ENCODE measurements at regions not wholly inside any gene's neighbourhood (a gene's known extent, or its start where the extent isn't known, plus 50 kb on each side); places are given as distances from the start of the nearest gene placed in this dataset.
A peak's percentile ranks its signal among the peaks of the same experiment; 100 is the strongest.
"Not testable (repeated sequence)": the region's sequence is repeated elsewhere in the genome, so short reads cannot be mapped to it uniquely, and the experiment has no call there.

DNA sequence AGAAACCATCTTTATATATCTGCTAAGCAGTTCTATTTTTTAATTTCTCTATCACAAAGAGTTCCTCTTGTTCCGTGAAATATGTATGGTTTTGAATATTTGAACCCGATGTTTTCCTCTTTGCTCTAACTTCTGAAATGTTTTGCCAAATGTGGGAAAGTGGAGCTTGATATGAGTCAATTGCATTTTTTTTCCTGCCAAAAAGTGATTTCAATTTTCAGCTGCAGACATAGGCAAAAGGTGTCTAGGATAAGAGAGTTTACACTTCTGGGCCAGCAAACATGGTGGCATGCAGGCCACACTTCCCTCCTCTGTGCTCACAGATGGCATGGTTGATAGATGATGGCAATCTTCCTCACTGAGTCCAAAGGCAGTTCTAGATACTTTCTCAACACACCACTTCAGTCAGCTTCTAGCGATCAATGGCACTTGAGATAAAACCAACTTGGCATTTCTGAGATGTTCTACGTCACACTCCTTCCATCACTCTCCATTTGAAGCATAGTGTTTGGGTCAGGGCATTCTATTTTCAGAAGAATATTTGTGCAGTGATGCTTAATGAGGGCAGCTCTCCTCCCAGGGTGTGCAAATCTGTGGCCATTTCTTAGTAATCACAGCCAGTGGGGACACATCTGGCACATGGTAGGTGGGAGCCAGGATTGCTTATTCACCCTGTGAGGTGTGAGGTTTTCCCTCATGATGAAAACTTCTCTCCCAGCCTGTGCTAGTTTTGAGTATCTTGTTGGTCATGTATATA is 54.4 kb upstream of the SCAF4 start:
- H3K27ac Mint-ChIP-seq = peak overlapping the region in 5 of 6 donors; percentile 22 to 90 (median 31)
- peak overlapping the region in 2 of 8 donors; percentile 60 to 63 for H3K4me3 Mint-ChIP-seq
- DNase-seq (no peak), ATAC-seq (ENCODE audit: low read depth in 2 of 2) (no peak)
- H3K9me3 Mint-ChIP-seq = peaks cover 0 to 9% (median 4%) of the 10 kb centered on the region in 7 donors
- H3K36me3 Mint-ChIP-seq = no peaks in the 10 kb centered on the region
- peaks cover 31 to 37% (median 32%) of the 10 kb centered on the region in 3 donors for H3K4me1 Mint-ChIP-seq
- H3K27me3 Mint-ChIP-seq = peaks cover 0 to 8% (median 4%) of the 10 kb centered on the region in 3 donors

DNA sequence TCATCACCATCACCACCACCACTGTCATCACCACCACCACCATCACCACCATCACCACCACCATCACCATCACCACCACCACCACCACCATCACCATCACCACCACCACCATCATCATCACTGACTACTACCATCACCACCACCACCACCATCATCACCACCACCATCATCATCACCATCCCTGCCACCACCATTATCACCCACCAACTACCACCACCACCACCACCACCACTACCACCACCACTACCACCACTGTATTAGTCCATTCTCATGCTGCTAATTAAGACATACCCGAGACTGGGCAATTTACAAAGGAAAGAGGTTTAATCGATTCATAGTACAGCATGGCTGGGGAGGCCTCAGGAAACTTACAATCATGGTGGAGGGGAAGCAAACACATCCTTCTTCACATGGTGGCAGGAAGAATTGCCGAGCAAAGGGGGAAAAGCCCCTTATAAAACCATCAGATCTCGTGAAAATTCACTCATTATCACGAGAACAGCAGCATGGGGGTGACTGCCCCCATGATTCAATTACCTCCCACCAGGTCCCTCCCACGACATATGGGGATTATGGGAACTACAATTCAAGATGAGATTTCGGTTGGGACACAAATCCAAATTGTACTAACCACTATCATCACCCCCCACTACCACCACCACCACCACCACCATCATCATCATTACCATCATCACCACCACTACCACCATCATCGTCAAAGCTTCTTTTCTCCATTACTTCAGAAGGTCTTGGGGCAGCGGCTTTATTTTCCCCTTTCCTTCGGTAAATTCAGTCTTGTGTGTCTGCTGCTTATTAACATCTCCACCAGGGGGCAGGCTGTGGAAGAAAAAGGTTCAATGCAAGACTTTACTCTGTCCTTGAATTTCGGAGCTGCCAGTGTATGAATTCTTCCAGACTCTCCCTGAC is 53.6 kb upstream of the SCAF4 start:
- peak; percentile 42 for DNase-seq
- not testable (repeated sequence) for H3K9me3 Mint-ChIP-seq

DNA sequence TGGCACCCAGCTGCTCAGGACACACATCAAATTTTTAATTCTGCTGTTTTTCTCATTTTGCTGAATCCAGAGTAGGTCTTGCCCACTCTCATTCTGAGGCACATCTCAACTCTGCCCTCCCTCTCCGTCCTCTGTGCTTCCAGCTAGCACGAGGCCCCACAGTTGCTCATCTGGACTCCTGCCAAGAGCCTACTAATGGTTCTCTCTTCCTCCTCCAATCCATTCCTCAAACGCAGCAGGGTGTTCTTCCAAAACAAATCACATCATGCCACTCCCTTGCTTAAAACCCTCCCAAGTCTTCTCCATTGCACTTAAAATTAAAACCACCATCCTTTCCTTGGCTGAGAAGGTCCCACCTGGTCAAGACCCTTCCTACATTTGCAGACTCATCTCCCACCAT is 49.8 kb upstream of the SCAF4 start:
- peaks cover 20 to 27% (median 21%) of the 10 kb centered on the region in 3 donors for H3K4me1 Mint-ChIP-seq
- H3K9me3 Mint-ChIP-seq = peaks cover 0 to 9% (median 0%) of the 10 kb centered on the region in 7 donors
- no peak for DNase-seq
- no peak for ATAC-seq (ENCODE audit: low read depth in 2 of 2)
- H3K27ac Mint-ChIP-seq = no peak overlapping the region
- no peaks in the 10 kb centered on the region for H3K36me3 Mint-ChIP-seq
- H3K27me3 Mint-ChIP-seq = peaks cover 0 to 8% (median 4%) of the 10 kb centered on the region in 3 donors
- no peak overlapping the region for H3K4me3 Mint-ChIP-seq

More for the DNA sequence above, 53.6 kb upstream of the SCAF4 start:
- Mint-ChIP-seq H3K27ac (peak overlapping the region in 4 of 6 donors; percentile 0 to 90 (median 54)), H3K4me1 (peaks cover 31 to 37% (median 35%) of the 10 kb centered on the region in 3 donors), H3K4me3 (peak overlapping the region in 1 of 8 donors; percentile 64)
- ATAC-seq (ENCODE audit: low read depth in 2 of 2) = peak; percentile 45 to 67
- H3K27me3 Mint-ChIP-seq, H3K36me3 Mint-ChIP-seq: not testable (repeated sequence)

All from naive B cell (primary cell).